ENCODE measurements at regions not wholly inside any gene's neighbourhood (a gene's known extent, or its start where the extent isn't known, plus 50 kb on each side); places are given as distances from the start of the nearest gene placed in this dataset.
A peak's percentile ranks its signal among the peaks of the same experiment; 100 is the strongest.

GRCh38 chr5:74328221-74328630, 312.3 kb downstream of the ENC1 start:
- POLR2A ChIA-PET, result interaction anchor here (0.6 to 0.7 kb wide), 2 partner anchors 64 to 172 kb away, joined by 3 to 4 read pairs; no protein-coding TSS in a partner anchor

More at GRCh38 chr5:74328221-74328630, 312.3 kb downstream of the ENC1 start:
- TF ChIP-seq GLIS1 (tag by site-specific recombination; IDR thresholded peaks at IDR 0.05), result peak; percentile 75
- TF ChIP-seq, protein P1, sequence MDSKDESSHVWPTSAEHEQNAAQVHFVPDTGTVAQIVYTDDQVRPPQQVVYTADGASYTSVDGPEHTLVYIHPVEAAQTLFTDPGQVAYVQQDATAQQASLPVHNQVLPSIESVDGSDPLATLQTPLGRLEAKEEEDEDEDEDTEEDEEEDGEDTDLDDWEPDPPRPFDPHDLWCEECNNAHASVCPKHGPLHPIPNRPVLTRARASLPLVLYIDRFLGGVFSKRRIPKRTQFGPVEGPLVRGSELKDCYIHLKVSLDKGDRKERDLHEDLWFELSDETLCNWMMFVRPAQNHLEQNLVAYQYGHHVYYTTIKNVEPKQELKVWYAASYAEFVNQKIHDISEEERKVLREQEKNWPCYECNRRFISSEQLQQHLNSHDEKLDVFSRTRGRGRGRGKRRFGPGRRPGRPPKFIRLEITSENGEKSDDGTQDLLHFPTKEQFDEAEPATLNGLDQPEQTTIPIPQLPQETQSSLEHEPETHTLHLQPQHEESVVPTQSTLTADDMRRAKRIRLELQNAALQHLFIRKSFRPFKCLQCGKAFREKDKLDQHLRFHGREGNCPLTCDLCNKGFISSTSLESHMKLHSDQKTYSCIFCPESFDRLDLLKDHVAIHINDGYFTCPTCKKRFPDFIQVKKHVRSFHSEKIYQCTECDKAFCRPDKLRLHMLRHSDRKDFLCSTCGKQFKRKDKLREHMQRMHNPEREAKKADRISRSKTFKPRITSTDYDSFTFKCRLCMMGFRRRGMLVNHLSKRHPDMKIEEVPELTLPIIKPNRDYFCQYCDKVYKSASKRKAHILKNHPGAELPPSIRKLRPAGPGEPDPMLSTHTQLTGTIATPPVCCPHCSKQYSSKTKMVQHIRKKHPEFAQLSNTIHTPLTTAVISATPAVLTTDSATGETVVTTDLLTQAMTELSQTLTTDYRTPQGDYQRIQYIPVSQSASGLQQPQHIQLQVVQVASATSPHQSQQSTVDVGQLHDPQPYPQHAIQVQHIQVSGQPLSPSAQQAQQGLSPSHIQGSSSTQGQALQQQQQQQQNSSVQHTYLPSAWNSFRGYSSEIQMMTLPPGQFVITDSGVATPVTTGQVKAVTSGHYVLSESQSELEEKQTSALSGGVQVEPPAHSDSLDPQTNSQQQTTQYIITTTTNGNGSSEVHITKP (tag by site-specific recombination; IDR thresholded peaks at IDR 0.05), result peak; percentile 34; the same call in 1 of the 2 replicates
- TF ChIP-seq PRDM1 (tag by site-specific recombination; IDR thresholded peaks at IDR 0.05), result no peak
- 0 out of 2 replicates have a peak, but pooled peaks have one; percentile 35 for TF ChIP-seq ZBTB48 (tag by site-specific recombination; IDR thresholded peaks at IDR 0.05)
- no peak for TF ChIP-seq GLI2 (tag by site-specific recombination; IDR thresholded peaks at IDR 0.05; ENCODE audit: borderline replicate concordance, low read depth)
- TF ChIP-seq, protein P2, sequence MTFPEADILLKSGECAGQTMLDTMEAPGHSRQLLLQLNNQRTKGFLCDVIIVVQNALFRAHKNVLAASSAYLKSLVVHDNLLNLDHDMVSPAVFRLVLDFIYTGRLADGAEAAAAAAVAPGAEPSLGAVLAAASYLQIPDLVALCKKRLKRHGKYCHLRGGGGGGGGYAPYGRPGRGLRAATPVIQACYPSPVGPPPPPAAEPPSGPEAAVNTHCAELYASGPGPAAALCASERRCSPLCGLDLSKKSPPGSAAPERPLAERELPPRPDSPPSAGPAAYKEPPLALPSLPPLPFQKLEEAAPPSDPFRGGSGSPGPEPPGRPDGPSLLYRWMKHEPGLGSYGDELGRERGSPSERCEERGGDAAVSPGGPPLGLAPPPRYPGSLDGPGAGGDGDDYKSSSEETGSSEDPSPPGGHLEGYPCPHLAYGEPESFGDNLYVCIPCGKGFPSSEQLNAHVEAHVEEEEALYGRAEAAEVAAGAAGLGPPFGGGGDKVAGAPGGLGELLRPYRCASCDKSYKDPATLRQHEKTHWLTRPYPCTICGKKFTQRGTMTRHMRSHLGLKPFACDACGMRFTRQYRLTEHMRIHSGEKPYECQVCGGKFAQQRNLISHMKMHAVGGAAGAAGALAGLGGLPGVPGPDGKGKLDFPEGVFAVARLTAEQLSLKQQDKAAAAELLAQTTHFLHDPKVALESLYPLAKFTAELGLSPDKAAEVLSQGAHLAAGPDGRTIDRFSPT (tag by site-specific recombination; IDR thresholded peaks at IDR 0.05), result no peak
- no peak for TF ChIP-seq ZNF629 (tag by site-specific recombination; IDR thresholded peaks at IDR 0.05)
- no peak for TF ChIP-seq ZNF366 (tag by site-specific recombination; conservative IDR thresholded peaks at IDR 0.05)
- TF ChIP-seq ZNF626 (tag by site-specific recombination; IDR thresholded peaks at IDR 0.05), result no peak
- TF ChIP-seq ZNF37A (tag by site-specific recombination; IDR thresholded peaks at IDR 0.05), result no peak
- TF ChIP-seq, protein P3, sequence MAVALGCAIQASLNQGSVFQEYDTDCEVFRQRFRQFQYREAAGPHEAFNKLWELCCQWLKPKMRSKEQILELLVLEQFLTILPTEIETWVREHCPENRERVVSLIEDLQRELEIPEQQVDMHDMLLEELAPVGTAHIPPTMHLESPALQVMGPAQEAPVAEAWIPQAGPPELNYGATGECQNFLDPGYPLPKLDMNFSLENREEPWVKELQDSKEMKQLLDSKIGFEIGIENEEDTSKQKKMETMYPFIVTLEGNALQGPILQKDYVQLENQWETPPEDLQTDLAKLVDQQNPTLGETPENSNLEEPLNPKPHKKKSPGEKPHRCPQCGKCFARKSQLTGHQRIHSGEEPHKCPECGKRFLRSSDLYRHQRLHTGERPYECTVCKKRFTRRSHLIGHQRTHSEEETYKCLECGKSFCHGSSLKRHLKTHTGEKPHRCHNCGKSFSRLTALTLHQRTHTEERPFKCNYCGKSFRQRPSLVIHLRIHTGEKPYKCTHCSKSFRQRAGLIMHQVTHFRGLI (tag by site-specific recombination; IDR thresholded peaks at IDR 0.05), result 0 out of 2 replicates have a peak, but pooled peaks have one; percentile 45
- no peak for TF ChIP-seq ZNF354C (tag by site-specific recombination; IDR thresholded peaks at IDR 0.05; ENCODE audit: borderline replicate concordance, low read depth)
- 0 out of 2 replicates have a peak, but pooled peaks have one; percentile 38 for TF ChIP-seq ZNF561 (tag by site-specific recombination; IDR thresholded peaks at IDR 0.05; ENCODE audit: borderline replicate concordance)
- no peak for TF ChIP-seq ZNF837 (tag by site-specific recombination; IDR thresholded peaks at IDR 0.05)
- no peak for TF ChIP-seq ZNF521 (tag by site-specific recombination; IDR thresholded peaks at IDR 0.05)
- no peak for TF ChIP-seq ZNF658 (tag by site-specific recombination; IDR thresholded peaks at IDR 0.05)
- TF ChIP-seq, protein P4, sequence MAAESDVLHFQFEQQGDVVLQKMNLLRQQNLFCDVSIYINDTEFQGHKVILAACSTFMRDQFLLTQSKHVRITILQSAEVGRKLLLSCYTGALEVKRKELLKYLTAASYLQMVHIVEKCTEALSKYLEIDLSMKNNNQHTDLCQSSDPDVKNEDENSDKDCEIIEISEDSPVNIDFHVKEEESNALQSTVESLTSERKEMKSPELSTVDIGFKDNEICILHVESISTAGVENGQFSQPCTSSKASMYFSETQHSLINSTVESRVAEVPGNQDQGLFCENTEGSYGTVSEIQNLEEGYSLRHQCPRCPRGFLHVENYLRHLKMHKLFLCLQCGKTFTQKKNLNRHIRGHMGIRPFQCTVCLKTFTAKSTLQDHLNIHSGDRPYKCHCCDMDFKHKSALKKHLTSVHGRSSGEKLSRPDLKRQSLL (tag by site-specific recombination; IDR thresholded peaks at IDR 0.05), result 0 out of 2 replicates have a peak, but pooled peaks have one; percentile 37
- TF ChIP-seq FEZF1 (tag by site-specific recombination; IDR thresholded peaks at IDR 0.05), result peak; percentile 54; the same call in 1 of the 2 replicates
- TF ChIP-seq ZXDB (tag by site-specific recombination; IDR thresholded peaks at IDR 0.05), result peak; percentile 21; the same call in 1 of the 2 replicates
- TF ChIP-seq MEIS1 (CRISPR knock-in tag; IDR thresholded peaks at IDR 0.05; ENCODE audit: borderline replicate concordance), result no peak
- TF ChIP-seq ZBTB20 (tag by site-specific recombination; IDR thresholded peaks at IDR 0.05), result no peak
- 0 out of 2 replicates have a peak, but pooled peaks have one; percentile 27 for TF ChIP-seq MZF1 (tag by site-specific recombination; IDR thresholded peaks at IDR 0.05; ENCODE audit: borderline replicate concordance)
- peak; percentile 18; the same call in 1 of the 2 replicates for TF ChIP-seq KLF7 (tag by site-specific recombination; IDR thresholded peaks at IDR 0.05; ENCODE audit: borderline replicate concordance)
- TF ChIP-seq OSR2 (tag by site-specific recombination; IDR thresholded peaks at IDR 0.05), result 0 out of 2 replicates have a peak, but pooled peaks have one; percentile 20
- no peak for TF ChIP-seq ZNF146 (tag by site-specific recombination; IDR thresholded peaks at IDR 0.05)
- TF ChIP-seq, protein P5, sequence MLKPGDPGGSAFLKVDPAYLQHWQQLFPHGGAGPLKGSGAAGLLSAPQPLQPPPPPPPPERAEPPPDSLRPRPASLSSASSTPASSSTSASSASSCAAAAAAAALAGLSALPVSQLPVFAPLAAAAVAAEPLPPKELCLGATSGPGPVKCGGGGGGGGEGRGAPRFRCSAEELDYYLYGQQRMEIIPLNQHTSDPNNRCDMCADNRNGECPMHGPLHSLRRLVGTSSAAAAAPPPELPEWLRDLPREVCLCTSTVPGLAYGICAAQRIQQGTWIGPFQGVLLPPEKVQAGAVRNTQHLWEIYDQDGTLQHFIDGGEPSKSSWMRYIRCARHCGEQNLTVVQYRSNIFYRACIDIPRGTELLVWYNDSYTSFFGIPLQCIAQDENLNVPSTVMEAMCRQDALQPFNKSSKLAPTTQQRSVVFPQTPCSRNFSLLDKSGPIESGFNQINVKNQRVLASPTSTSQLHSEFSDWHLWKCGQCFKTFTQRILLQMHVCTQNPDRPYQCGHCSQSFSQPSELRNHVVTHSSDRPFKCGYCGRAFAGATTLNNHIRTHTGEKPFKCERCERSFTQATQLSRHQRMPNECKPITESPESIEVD (tag by site-specific recombination; IDR thresholded peaks at IDR 0.05), result peak; percentile 56
- Histone ChIP-seq H3K27ac (ENCODE audit: extremely low read depth, low read depth, low read length) (peak overlapping the region; percentile 51), H3K4me3 (ENCODE audit: low read depth, low read length) (no peak overlapping the region), H3K9me3 (ENCODE audit: control insufficient read depth, insufficient read depth, low read depth, low read length) (no peaks in the 10 kb centered on the region), H3K4me1 (ENCODE audit: control insufficient read depth, insufficient read depth, low read length) (peaks cover 19% of the 10 kb centered on the region), H3K36me3 (ENCODE audit: control insufficient read depth in 2 of 2, insufficient read depth in 1 of 2, low read length in 2 of 2) (no peaks in the 10 kb centered on the region)
- CTCF ChIA-PET, result no interaction called here

All from HEK293 (cell line).